GM12878 (cell line): ENCODE measurements at regions not wholly inside any gene's neighbourhood (a gene's known extent, or its start where the extent isn't known, plus 50 kb on each side); places are given as distances from the start of the nearest gene placed in this dataset.
"Not testable (repeated sequence)": the region's sequence is repeated elsewhere in the genome, so short reads cannot be mapped to it uniquely, and the experiment has no call there.

ENCODE experiments used
- ATAC-seq: fragments of 200-7000 bp; cut with Tn5 transposase; 3 replicates; pipeline ENCODE4 v1.9.1; 2020; ENCODE audit warnings: mild to moderate bottlenecking, moderate library complexity
- BruUV-seq: library from RNA; stranded (reverse); fragments of 400-500 nt; replicated peaks from 2 replicates; lab custom pipeline; 2021; lab: Mats Ljungman, UMichigan
- CTCF ChIA-PET: fragments of 300-600 bp; sonication (Branson Sonifier 250); formaldehyde crosslinking; extraction: SDS; loops from one replicate; lab custom pipeline; 2021; ENCODE audit warnings: inconsistent platforms; lab: Yijun Ruan, JAX
- POLR2A ChIA-PET: fragments of 350-600 bp; formaldehyde crosslinking; extraction: SDS; loops from one replicate; lab custom pipeline; 2021; ENCODE audit warnings: inconsistent platforms; lab: Charles Lee
- RAD21 ChIA-PET: fragments of 300-600 bp; sonication (Branson Sonifier 250); formaldehyde crosslinking; loops from one replicate; lab custom pipeline; 2023; ENCODE audit warnings: antibody characterized with exemption; ENCODE audit not compliant: unreplicated experiment; lab: Charles Lee
- SMC1A ChIA-PET: fragments of 300-600 bp; sonication (Branson Sonifier 250); formaldehyde crosslinking; loops from one replicate; lab custom pipeline; 2023; ENCODE audit not compliant: unreplicated experiment, uncharacterized antibody; lab: Charles Lee
- DNase-seq: peaks from one replicate; pipeline ENCODE4 v3.0.0-alpha.2; 2011; ENCODE audit warnings: low read depth, low spot score
- FAIRE-seq: peaks from 3 replicates; lab custom pipeline; 2011; peaks lifted over from hg19 to GRCh38; lab: Jason Lieb, UNC
- H2AFZ ChIP-seq: 2 replicates; pipeline ENCODE4 v1.6.0; 2011; ENCODE audit warnings: low read depth, low read length, control low read depth; ENCODE audit not compliant: control insufficient read depth
- H3K27ac ChIP-seq: 2 replicates; pipeline ENCODE4 v1.5.1; 2011; ENCODE audit warnings: control low read depth; ENCODE audit not compliant: control insufficient read depth, insufficient read depth
- H3K27me3 ChIP-seq, 2 experiments: replicated peaks in 1 of 2; 2 replicates each; pipeline versions ENCODE4 v1.6.0 to v1.6.1; 2011; ENCODE audit warnings: low read length in 1 of 2; ENCODE audit not compliant: control insufficient read depth in 2 of 2, insufficient read depth in 2 of 2
- H3K36me3 ChIP-seq, 2 experiments: 2 replicates each; pipeline ENCODE4 v1.5.1; 2011; ENCODE audit warnings: low read length in 1 of 2; ENCODE audit not compliant: control insufficient read depth in 2 of 2, insufficient read depth in 2 of 2
- H3K4me1 ChIP-seq: 2 replicates; pipeline ENCODE4 v1.6.1; 2011; ENCODE audit warnings: mild to moderate bottlenecking, low read length, moderate library complexity, mixed read lengths; ENCODE audit not compliant: control insufficient read depth, insufficient read depth
- H3K4me2 ChIP-seq: 2 replicates; pipeline ENCODE4 v1.6.0; 2011; ENCODE audit warnings: control low read depth; ENCODE audit not compliant: control insufficient read depth, insufficient read depth
- H3K4me3 ChIP-seq: fragments of 200-600 bp; sonication (generic); 2 replicates; pipeline ENCODE4 v1.5.1; 2016
- H3K79me2 ChIP-seq: 2 replicates; pipeline ENCODE4 v1.6.0; 2011; ENCODE audit warnings: low read length; ENCODE audit not compliant: control insufficient read depth, insufficient read depth
- H3K9ac ChIP-seq: 2 replicates; pipeline ENCODE4 v1.8.0; 2011; ENCODE audit warnings: low read length, control low read depth, mixed read lengths; ENCODE audit not compliant: control insufficient read depth, insufficient read depth
- H3K9me3 ChIP-seq: replicated peaks from 3 replicates; pipeline ENCODE4 v1.5.1; 2011; ENCODE audit warnings: mild to moderate bottlenecking, low read length; ENCODE audit not compliant: control insufficient read depth, insufficient read depth
- H4K20me1 ChIP-seq: 2 replicates; pipeline ENCODE4 v1.6.0; 2011; ENCODE audit not compliant: control insufficient read depth, insufficient read depth
- CBX3 ChIP-seq: fragments of 200-600 bp; sonication (generic); IDR thresholded peaks from 2 replicates; pipeline ENCODE4 v1.6.1; 2016; ENCODE audit warnings: low read depth, borderline replicate concordance
- CTCF ChIP-seq, 3 experiments: IDR thresholded peaks in 2 of 3; conservative IDR thresholded peaks in 1 of 3; 2 replicates each; pipeline ENCODE4 v1.5.1; 2011; ENCODE audit warnings: low read depth in 3 of 3, low read length in 3 of 3, mild to moderate bottlenecking in 3 of 3, control low read depth in 2 of 3, moderate library complexity in 2 of 3, inconsistent platforms in 1 of 3, mixed read lengths in 1 of 3; ENCODE audit not compliant: control insufficient read depth in 2 of 3, insufficient read depth in 1 of 3; ENCODE audit errors: extremely low read depth in 1 of 3
- ETV6 ChIP-seq, 2 experiments: fragments of 450-650 bp in 1 of 2; IDR thresholded peaks in 1 of 2; conservative IDR thresholded peaks in 1 of 2; 2 replicates each; pipeline ENCODE4 v1.6.1; 2014; ENCODE audit warnings: antibody characterized with exemption in 1 of 2, borderline replicate concordance in 1 of 2, low read depth in 1 of 2, mild to moderate bottlenecking in 1 of 2, moderate library complexity in 1 of 2
- HDAC2 ChIP-seq: fragments of 200-600 bp; sonication (generic); IDR thresholded peaks from 2 replicates; pipeline ENCODE4 v1.6.1; 2017
- HSF1 ChIP-seq: fragments of 150-350 bp; IDR thresholded peaks from 2 replicates; pipeline ENCODE4 v1.6.1; 2014; ENCODE audit warnings: mild to moderate bottlenecking, low read depth, low read length
- JUNB ChIP-seq: IDR thresholded peaks from 2 replicates; pipeline ENCODE4 v1.6.1; 2016; ENCODE audit warnings: antibody characterized with exemption, mild to moderate bottlenecking
- KDM1A ChIP-seq: fragments of 200-600 bp; sonication (generic); IDR thresholded peaks from 2 replicates; pipeline ENCODE4 v1.6.1; 2016; ENCODE audit warnings: borderline replicate concordance
- MXI1 ChIP-seq: fragments of 150-350 bp; IDR thresholded peaks from 2 replicates; pipeline ENCODE4 v1.6.1; 2011; ENCODE audit warnings: low read depth, mild to moderate bottlenecking, inconsistent platforms, low read length, improper control_type of control experiment
- SIX5 ChIP-seq: IDR thresholded peaks from 2 replicates; pipeline ENCODE4 v1.6.1; 2011; ENCODE audit warnings: mild to moderate bottlenecking, low read depth, low read length, moderate library complexity; ENCODE audit not compliant: severe bottlenecking
- SKIL ChIP-seq: fragments of 450-650 bp; IDR thresholded peaks from 2 replicates; pipeline ENCODE4 v1.6.1; 2017; ENCODE audit warnings: mild to moderate bottlenecking, low read depth, inconsistent platforms; ENCODE audit not compliant: poor library complexity, severe bottlenecking
- SMC3 ChIP-seq: IDR thresholded peaks from 2 replicates; pipeline ENCODE4 v1.6.1; 2011; ENCODE audit warnings: low read length, improper control_type of control experiment, borderline replicate concordance
- SP1 ChIP-seq: IDR thresholded peaks from one replicate; pipeline ENCODE4 v1.6.1; 2011; ENCODE audit warnings: low read depth, low read length
- SUPT20H ChIP-seq: IDR thresholded peaks from 2 replicates; pipeline ENCODE4 v1.6.1; 2011; ENCODE audit warnings: low read depth, mild to moderate bottlenecking, low read length, moderate library complexity, borderline replicate concordance; ENCODE audit not compliant: control insufficient read depth
- WGBS: methylation state at CpG from one replicate; pipeline ENCODE4 v1.1.6; 2016; ENCODE audit warnings: low lambda C conversion rate; ENCODE audit not compliant: insufficient replicate concordance, insufficient coverage; ENCODE audit errors: missing lambda C conversion rate; 5-methylcytosine and 5-hydroxymethylcytosine counted together
- in situ Hi-C: fragments of 300-500 bp; cut with MboI; formaldehyde crosslinking; loops from 9 replicates; pipeline ENCODE4 v1.14.3; 2018; ENCODE audit warnings: mixed read lengths
- intact Hi-C: fragments of 100-400 bp; cut with micrococcal nuclease; formaldehyde crosslinking; loops from one replicate; pipeline ENCODE4 v1.14.2; 2022; ENCODE audit not compliant: unreplicated experiment

- FAIRE-seq (no peak), DNase-seq (no peak), ATAC-seq (no peak)
- in situ Hi-C loops (no loop called here), intact Hi-C loops (no loop called here)
- RAD21 ChIA-PET: no interaction called here
- H3K36me3 ChIP-seq: no peaks in the 10 kb centered on the region
- H3K4me3 ChIP-seq: no peak overlapping the region
- 33% methylated on average over 1 of the region's 1 CpG for WGBS
- no TSS peak for BruUV-seq
- H3K27me3 ChIP-seq: no peaks in the 10 kb centered on the region
- no peak overlapping the region for H3K9ac ChIP-seq
- H3K27ac ChIP-seq: no peak overlapping the region
- no peak overlapping the region for H2AFZ ChIP-seq
- CTCF ChIA-PET: no interaction called here
- POLR2A ChIA-PET: no interaction called here
- H3K79me2 ChIP-seq: no peaks in the 10 kb centered on the region
- no peak for TF ChIP-seq SIX5
- TF ChIP-seq CBX3: no peak
- TF ChIP-seq SUPT20H: no peak
- TF ChIP-seq SP1: no peak
- TF ChIP-seq JUNB: no peak
- TF ChIP-seq KDM1A: no peak
- no peak for TF ChIP-seq HDAC2
- no peak for TF ChIP-seq MXI1
- TF ChIP-seq ETV6 (conservative IDR thresholded peaks at IDR 0.05 in 1 of 2, IDR thresholded peaks at IDR 0.05 in 1 of 2; ENCODE audit: borderline replicate concordance in 1 of 2, low read depth in 1 of 2): no peak
- no peak for TF ChIP-seq HSF1
- TF ChIP-seq CTCF (IDR thresholded peaks at IDR 0.05 in 2 of 3, conservative IDR thresholded peaks at IDR 0.05 in 1 of 3; ENCODE audit: control insufficient read depth in 2 of 3, extremely low read depth in 1 of 3, insufficient read depth in 1 of 3, low read depth in 3 of 3, low read length in 3 of 3): no peak
- TF ChIP-seq SKIL: no peak
- TF ChIP-seq SMC3: no peak
- no peak overlapping the region for H3K4me2 ChIP-seq
- no peaks in the 10 kb centered on the region for H3K4me1 ChIP-seq
- no peaks in the 10 kb centered on the region for H4K20me1 ChIP-seq
- SMC1A ChIA-PET: no interaction called here
- no peaks in the 10 kb centered on the region for H3K9me3 ChIP-seq
Measured at GRCh38 chr21:23930565-23930964, 1676.7 kb downstream of the MRPL39 start.

GRCh38 chr21:23926430-23926829 lies 1680.9 kb downstream of the MRPL39 start:
- in situ Hi-C loops, SMC1A ChIA-PET, H3K9me3 ChIP-seq, H3K27ac ChIP-seq, H3K9ac ChIP-seq, H4K20me1 ChIP-seq, H3K27me3 ChIP-seq, H2AFZ ChIP-seq, H3K4me2 ChIP-seq, CTCF ChIA-PET, H3K36me3 ChIP-seq, FAIRE-seq, H3K4me1 ChIP-seq, DNase-seq, ATAC-seq, H3K79me2 ChIP-seq, H3K4me3 ChIP-seq, RAD21 ChIA-PET, intact Hi-C loops, BruUV-seq: not testable (repeated sequence)
- POLR2A ChIA-PET: interaction anchor here (0.6 kb wide), 1 partner anchor 1082 kb away, joined by 3 read pairs; no protein-coding TSS in a partner anchor
- WGBS: 53% methylated on average over 3 of the region's 3 CpGs
